AG20443 (cell line): ENCODE measurements at regions not wholly inside any gene's neighbourhood (a gene's known extent, or its start where the extent isn't known, plus 50 kb on each side); places are given as distances from the start of the nearest gene placed in this dataset.
A peak's percentile ranks its signal among the peaks of the same experiment; 100 is the strongest.

Experiments used
- DNase-seq: peaks from one replicate; pipeline ENCODE4 v3.0.0; 2012; ENCODE audit warnings: low spot score, mixed read lengths

GRCh38 chr6:23306251-23306950, 737.0 kb downstream of the HDGFL1 start:
- DNase-seq: no peak

- DNase-seq: no peak
Measured at GRCh38 chr6:23307516-23307915, 738.1 kb downstream of the HDGFL1 start.

- no peak for DNase-seq
Measured at GRCh38 chr6:23308166-23308565, 738.8 kb downstream of the HDGFL1 start.

- DNase-seq: no peak
Measured at GRCh38 chr6:23311211-23311610, 741.8 kb downstream of the HDGFL1 start.

- DNase-seq: no peak
Measured at GRCh38 chr6:23316131-23316530, 746.8 kb downstream of the HDGFL1 start.

GRCh38 chr6:23316931-23317330, 747.6 kb downstream of the HDGFL1 start:
- no peak for DNase-seq

- no peak for DNase-seq
Measured at GRCh38 chr6:23319582-23319981, 750.2 kb downstream of the HDGFL1 start.

- DNase-seq: no peak
Measured at GRCh38 chr6:23320471-23321015, 751.2 kb downstream of the HDGFL1 start.

GRCh38 chr6:23323897-23324296, 754.5 kb downstream of the HDGFL1 start:
- DNase-seq: no peak

- no peak for DNase-seq
Measured at GRCh38 chr6:23325065-23325464, 755.7 kb downstream of the HDGFL1 start.

- DNase-seq: no peak
Measured at GRCh38 chr6:23327621-23328020, 758.3 kb downstream of the HDGFL1 start.

GRCh38 chr6:23329086-23329485, 759.7 kb downstream of the HDGFL1 start:
- no peak for DNase-seq

GRCh38 chr6:23330632-23331031, 761.3 kb downstream of the HDGFL1 start:
- no peak for DNase-seq

- DNase-seq: no peak
Measured at GRCh38 chr6:23334360-23334759, 765.0 kb downstream of the HDGFL1 start.

- no peak for DNase-seq
Measured at GRCh38 chr6:23335894-23336293, 766.5 kb downstream of the HDGFL1 start.

GRCh38 chr6:23339268-23339667, 769.9 kb downstream of the HDGFL1 start:
- no peak for DNase-seq

GRCh38 chr6:23340271-23340670, 770.9 kb downstream of the HDGFL1 start:
- no peak for DNase-seq

GRCh38 chr6:23343610-23344306, 774.4 kb downstream of the HDGFL1 start:
- DNase-seq: no peak

GRCh38 chr6:23348185-23348584, 777.8 kb upstream of the NRSN1 start:
- DNase-seq: no peak

GRCh38 chr6:23349521-23350147, 776.4 kb upstream of the NRSN1 start:
- peak; percentile 65 for DNase-seq

- no peak for DNase-seq
Measured at GRCh38 chr6:23350752-23351453, 775.1 kb upstream of the NRSN1 start.

- DNase-seq: no peak
Measured at GRCh38 chr6:23354004-23354403, 772.0 kb upstream of the NRSN1 start.
